Tongue (tissue), 1 donor: ENCODE measurements at regions not wholly inside any gene's neighbourhood (a gene's known extent, or its start where the extent isn't known, plus 50 kb on each side); places are given as distances from the start of the nearest gene placed in this dataset.

Experiments used
- DNase-seq: peaks from one replicate; pipeline ENCODE4 v3.0.0-alpha.2; 2015

DNA sequence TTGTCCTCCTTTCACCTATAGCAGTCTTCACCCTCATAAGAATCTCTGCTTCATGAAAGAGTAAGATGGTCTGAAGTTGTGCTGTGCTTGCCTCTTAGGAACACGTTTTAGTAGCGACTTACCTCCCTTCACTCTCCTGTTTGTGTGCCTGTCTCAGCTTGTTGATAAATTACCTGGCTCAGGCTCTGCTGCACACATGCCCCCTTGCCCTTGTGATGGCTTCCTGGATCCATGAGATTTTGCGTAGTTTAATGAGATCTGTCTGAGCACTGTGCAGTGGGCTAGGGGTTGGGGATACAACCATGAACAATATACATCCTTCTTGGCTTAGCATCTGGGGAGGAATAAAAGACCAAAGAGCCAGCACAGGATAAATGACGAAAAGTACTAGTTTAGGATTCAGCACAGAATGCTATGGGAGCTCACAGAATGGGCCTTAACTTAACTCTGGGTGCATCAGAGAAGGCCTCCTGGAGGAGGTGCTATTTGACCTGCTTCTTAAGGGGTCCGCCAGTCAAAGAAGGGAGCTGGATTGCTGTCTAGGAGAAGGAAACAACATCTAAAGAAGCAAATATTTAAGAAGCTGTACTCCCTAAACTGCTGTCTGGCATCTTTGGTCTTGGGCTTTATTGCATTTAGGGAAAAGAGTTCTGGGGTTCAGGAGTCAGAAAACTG lies 175.7 kb upstream of the PLXNA2 start:
- DNase-seq: no peak

DNA sequence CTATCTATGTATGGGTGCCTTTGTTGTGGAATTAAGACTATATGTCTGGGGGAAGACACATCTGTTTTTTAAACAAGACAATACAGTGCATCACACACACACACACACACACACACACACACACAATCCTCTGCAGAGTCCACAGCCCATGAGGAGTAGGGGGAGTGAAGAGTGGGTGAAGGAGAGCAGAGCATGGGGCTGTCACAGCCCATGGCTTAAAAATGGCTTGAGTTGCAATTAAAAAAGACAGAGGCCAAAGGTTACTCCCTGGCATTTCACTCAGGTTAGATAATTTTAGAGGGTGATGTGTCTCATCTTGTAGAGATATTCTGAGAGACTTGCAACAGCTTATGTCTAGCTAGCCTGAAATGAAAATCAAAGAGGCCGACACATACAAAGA lies 176.5 kb upstream of the PLXNA2 start:
- DNase-seq: no peak

GRCh38 chr1:208421486-208421885 lies 177.3 kb upstream of the PLXNA2 start:
- DNase-seq: no peak

DNA sequence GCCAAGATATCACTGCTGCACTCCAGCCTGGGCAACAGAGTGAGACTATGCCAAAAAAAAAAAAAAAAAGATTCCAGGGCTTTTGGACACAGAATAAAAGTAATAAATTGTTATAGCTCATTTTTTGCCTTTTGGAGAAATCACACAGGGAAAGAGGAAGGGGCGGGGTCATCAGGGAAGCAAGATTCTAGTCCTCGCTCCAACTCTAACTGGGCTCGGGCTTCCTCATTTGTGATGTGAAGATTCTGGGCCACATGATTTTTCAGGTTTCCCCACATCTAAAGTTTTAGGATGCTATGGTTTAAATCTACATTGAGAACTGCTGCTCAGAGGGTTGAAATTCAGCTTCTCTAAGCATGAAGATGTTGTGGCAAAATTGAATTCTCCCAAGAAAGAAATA lies 179.3 kb upstream of the PLXNA2 start:
- no peak for DNase-seq

DNA sequence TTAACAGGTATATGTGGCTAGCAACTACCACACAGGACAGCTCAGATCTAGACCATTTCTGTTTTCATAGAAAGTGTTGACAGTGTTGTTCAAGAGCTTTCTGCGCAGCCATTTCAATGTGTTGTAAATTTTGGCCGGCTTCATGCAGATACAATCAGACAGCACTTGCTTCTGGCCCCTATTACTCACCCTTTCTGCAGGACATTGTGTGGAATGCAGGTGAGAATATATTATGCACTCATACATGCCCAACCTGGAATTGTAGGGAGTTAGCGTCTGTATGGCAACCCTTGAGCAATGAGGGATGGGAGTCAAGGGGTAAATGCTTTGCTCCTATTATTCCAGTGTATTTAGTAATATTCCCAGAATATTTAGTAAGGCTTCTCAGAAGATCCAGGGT lies 180.9 kb upstream of the PLXNA2 start:
- no peak for DNase-seq

DNA sequence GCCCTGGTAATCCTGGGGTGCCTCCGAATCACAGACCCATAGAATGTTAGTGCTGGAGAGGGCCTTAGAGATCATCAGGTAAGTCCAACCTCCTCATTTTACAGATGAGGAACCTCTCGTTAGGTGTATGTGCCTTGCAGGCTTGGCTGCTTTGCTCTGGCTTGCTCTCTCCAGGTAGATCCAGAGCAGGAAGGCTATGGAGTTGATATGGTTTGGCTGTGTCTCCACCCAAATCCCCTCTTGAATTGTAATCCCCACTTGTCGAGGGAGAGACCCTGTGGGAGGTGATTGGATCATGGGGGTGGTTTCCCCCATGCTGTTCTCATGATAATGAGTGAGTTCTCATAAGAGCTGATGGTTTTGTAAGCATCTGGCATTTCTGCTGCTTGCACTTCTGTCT lies 186.0 kb upstream of the PLXNA2 start:
- DNase-seq: no peak

- DNase-seq: no peak
Measured at GRCh38 chr1:208431721-208432120, 187.5 kb upstream of the PLXNA2 start.

GRCh38 chr1:208432346-208432745 lies 188.2 kb upstream of the PLXNA2 start:
- DNase-seq: no peak

DNA sequence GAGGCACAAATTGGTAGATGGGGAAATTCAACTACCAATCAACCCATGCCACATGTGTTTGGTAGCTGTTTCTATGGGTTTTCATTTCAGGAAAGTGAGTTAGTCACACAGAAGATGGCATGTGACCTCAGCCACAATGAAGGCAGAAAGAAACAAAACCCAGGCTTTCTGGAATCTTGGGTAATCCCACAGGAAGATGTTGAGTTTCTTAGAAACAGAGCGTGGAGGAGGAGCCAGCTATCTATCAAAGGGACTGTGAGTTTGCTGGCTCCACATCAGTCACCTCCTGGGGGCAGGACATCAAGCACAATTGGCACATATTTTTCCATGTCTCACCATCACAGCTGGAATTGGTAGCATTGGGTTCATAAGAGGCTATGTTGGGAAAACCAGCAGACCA lies 188.9 kb upstream of the PLXNA2 start:
- DNase-seq: no peak

DNA sequence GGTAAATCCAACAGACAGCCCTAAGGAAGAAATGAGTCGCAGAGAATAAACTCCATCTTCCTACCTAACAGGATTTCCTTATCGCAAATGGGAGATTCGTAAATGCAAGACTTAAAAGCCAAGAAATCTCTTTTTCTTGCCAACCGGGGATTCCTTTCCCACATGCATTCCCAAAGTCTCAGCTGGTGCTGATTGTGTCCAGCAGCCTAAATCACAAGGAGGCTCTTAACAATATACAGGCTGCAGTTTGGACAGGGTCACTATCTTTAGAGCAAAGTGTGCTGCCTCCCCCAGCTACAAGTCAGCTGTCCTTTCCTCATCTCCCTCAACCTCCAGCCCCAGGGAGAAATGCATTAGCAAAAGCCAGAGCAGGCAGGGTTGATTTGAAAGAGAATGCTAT lies 189.8 kb upstream of the PLXNA2 start:
- DNase-seq: peak; percentile 18

DNA sequence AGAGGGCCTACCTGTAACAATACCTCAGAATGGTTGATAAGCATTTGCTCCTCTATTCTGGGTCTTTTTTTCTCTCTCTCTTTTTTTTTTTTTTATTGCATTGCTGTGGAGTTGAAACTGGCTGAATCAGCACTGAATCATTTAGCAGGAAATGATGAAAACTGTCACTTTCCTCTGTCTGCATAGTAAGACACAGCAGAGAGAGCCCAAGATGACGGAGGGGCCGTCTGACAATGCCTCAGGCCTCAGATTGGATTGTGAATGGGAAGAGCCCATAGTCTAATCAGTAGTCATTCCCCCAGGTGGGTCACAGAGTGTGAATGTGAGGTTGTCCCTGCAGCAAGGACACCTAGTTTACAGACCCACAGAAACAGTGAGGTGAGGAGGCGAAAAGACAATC lies 193.2 kb upstream of the PLXNA2 start:
- DNase-seq: no peak

GRCh38 chr1:208438112-208438699 lies 194.0 kb upstream of the PLXNA2 start:
- DNase-seq: no peak

DNA sequence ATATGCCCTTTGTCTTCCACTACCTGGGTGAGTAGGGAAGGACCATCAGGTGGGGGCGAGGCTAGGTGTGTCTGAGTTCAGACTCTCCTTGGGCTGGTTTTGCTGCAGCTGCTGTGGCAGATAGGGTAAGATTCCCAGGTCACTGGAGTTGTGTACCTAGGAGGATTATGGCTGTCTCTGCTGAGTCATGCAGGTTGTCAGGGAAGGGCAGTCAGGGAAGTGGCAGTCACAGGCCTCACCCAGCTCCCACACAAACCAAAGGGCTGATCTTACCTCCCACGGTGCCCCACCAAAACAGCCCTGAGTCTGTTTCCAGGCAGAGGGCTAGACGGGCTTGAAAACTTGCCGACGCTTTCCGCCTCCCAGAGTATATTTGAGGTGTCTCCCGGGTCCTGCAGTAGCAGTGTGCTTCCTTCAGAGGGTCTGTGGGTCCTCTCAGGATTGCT lies 201.6 kb upstream of the PLXNA2 start:
- no peak for DNase-seq

GRCh38 chr1:208446271-208446691 lies 202.1 kb upstream of the PLXNA2 start:
- no peak for DNase-seq

GRCh38 chr1:208448425-208448824 lies 204.2 kb upstream of the PLXNA2 start:
- no peak for DNase-seq

DNA sequence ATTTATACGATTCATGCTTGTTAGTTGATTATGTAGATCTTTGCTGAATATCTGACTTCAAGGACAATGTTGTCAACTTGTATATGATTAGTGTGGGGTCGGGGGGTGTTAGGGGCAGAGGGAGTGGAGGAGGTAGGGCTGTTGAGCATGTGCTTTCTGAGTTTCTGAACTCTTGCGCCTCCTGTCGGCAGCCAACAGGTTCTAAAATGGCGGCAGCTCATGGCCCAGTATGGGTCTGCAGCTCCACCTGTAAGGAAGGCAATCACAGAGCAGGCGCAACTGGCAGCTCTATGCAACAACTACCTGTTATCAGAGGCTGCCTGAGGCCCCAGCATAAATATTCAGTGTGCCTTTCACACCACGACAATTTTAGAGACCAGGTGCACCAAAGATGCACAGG lies 205.8 kb upstream of the PLXNA2 start:
- DNase-seq: no peak

GRCh38 chr1:208450958-208451357 lies 206.8 kb upstream of the PLXNA2 start:
- peak; percentile 57 for DNase-seq

DNA sequence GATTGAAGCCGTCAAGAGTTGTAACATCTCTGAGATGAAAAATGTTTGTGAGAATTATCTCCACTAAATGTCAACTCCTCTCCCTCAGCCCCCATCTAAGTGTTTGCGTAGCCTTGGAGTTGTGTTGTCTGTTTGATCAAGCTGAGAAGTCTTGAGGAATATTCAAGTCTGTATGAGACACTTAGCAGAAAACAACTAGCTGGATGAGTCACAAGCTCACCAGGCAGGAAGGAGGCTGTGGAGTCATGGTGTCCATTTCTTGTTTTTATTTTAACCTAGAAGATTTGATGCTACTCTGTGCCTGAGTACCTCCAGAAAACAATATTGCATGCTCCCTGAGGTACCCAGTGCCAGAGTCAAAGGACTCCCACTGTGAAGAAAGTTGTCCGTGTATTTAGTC lies 211.6 kb upstream of the PLXNA2 start:
- DNase-seq: no peak

- no peak for DNase-seq
Measured at GRCh38 chr1:208456487-208456886, 212.3 kb upstream of the PLXNA2 start.

DNA sequence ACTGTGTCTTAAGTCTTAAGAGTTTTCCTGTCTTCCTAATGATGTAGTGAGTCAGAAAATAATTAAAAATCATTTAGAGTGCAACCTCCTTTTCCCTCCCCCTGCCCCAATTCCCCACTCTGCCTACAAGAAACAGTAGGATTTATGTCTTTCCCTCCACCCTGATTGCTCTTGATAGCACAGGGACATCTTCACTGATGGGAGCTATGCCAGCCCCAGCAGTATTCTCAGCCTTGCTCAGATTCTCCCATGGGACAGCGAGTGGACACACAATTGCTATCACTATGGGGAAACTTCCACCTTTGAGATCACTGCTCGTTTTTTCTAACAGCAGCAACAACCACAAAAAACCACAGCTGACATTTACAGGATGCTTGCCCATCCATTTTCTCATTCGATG lies 216.6 kb upstream of the PLXNA2 start:
- DNase-seq: no peak

DNA sequence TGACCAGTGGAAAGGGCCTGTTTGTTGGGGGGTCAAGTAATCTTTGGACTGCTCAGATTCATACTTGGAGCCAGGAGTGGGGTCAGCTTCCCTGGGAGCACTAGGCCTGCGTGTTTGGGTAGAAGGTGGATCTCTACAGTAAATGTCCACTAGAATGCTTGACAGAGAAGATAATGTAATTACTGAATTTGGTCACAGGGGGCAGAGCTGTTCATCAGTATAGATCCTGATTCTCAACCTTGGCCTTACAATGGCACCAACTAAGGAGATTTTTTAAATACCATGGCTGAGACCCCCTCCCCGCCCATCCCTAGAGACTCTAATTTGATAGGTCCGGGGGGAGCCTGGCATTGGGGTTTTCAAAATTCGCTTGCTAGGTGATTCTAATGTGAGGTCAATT lies 217.5 kb upstream of the PLXNA2 start:
- no peak for DNase-seq

DNA sequence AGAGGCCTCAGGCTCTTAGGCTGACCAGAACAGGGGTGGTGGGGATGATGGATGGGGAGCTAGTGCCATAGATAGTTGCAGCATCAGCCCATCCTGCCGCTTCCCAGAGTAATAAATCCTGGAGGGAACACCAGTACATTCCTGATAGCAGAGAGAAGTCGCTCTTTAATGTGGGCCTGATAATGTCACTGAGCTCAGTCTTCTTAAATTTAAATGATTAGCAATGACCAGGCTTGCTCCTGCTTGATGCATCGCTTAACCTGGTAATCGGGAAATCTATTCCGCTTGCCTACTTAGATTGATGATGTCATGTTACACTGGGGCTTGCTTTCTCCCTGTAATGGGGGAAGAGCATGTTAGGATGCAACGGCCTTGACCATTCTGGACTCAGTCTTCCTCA lies 218.6 kb upstream of the PLXNA2 start:
- no peak for DNase-seq

GRCh38 chr1:208465266-208465665 lies 221.1 kb upstream of the PLXNA2 start:
- DNase-seq: no peak

DNA sequence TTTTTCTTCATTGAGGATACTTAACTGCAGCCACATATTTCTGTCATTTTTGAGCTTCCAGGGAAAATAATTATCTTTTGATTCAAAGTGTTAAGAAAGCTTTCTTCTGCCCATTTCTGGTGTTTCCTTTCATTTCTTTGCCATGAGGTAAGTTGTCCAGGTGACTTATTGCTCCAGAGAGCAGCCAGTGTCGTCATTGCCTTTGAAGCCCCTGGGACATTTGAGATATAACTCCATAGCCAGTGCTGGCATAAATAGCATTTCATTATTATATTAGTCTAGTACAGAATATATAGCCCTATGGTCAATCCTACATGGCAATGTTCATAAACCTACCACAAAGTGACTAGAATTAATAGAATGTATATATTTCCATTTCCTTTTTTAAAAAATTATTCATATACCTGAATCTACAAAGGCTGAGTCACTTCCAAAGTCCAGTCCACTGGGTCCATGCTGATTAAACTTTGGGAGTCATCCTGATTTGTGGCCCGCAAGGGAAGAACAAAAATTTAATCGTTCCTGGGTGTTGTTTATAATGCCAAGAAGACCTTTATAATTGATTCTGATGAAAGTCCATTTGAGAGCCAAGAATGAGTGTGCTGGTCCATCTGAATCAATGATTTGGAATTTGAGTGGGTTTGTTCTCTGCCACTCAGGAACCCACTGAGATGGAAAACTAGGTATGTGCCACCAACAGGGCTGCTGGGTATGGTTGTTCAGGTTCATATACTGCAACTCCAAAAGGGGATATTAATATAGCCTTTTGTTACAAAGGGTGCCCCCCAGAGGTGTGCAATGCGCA lies 221.8 kb upstream of the PLXNA2 start:
- DNase-seq: no peak
